H1 (cell line): ENCODE measurements at regions not wholly inside any gene's neighbourhood (a gene's known extent, or its start where the extent isn't known, plus 50 kb on each side); places are given as distances from the start of the nearest gene placed in this dataset.

Experiments used
- CTCF ChIA-PET: fragments of 300-600 bp; sonication (Branson Sonifier 250); formaldehyde crosslinking; loops from one replicate; lab custom pipeline; 2021; ENCODE audit not compliant: partially characterized antibody; lab: Charles Lee
- POLR2A ChIA-PET: fragments of 300-600 bp; sonication (Branson Sonifier 250); formaldehyde crosslinking; loops from one replicate; lab custom pipeline; 2021; ENCODE audit warnings: inconsistent platforms; ENCODE audit not compliant: partially characterized antibody; lab: Charles Lee
- DNase-seq, 2 experiments: peaks; one replicate each; pipeline versions ENCODE4 v3.0.0 to v3.0.0-alpha.2; 2010 to 2022; ENCODE audit warnings: low spot score in 2 of 2, low read depth in 1 of 2, mixed read lengths in 1 of 2
- FAIRE-seq: peaks from 2 replicates; lab custom pipeline; 2011; peaks lifted over from hg19 to GRCh38; lab: Jason Lieb, UNC
- H2AFZ ChIP-seq: 2 replicates; pipeline ENCODE4 v1.8.1; 2012; ENCODE audit warnings: low read length, inconsistent platforms
- H2AK5ac ChIP-seq: 2 replicates; pipeline ENCODE4 v1.6.1; 2013; ENCODE audit warnings: low read depth, low read length
- H2BK120ac ChIP-seq: replicated peaks from 2 replicates; pipeline ENCODE3; 2013; ENCODE audit warnings: low read depth, low read length, inconsistent platforms
- H2BK12ac ChIP-seq: 2 replicates; pipeline ENCODE4 v1.6.1; 2013; ENCODE audit warnings: low read depth, low read length
- H2BK15ac ChIP-seq: 2 replicates; pipeline ENCODE4 v1.6.1; 2013; ENCODE audit warnings: low read length
- H2BK20ac ChIP-seq: 2 replicates; pipeline ENCODE4 v1.6.1; 2013; ENCODE audit warnings: low read length
- H2BK5ac ChIP-seq: 2 replicates; pipeline ENCODE4 v1.6.1; 2013; ENCODE audit warnings: low read depth, low read length
- H3K14ac ChIP-seq: 2 replicates; pipeline ENCODE4 v1.6.1; 2013; ENCODE audit warnings: inconsistent platforms; ENCODE audit not compliant: insufficient read length
- H3K18ac ChIP-seq: 2 replicates; pipeline ENCODE4 v1.6.1; 2013; ENCODE audit warnings: low read length; ENCODE audit errors: extremely low read depth
- H3K23ac ChIP-seq: 2 replicates; pipeline ENCODE4 v1.6.1; 2013; ENCODE audit warnings: inconsistent platforms; ENCODE audit not compliant: insufficient read length
- H3K23me2 ChIP-seq: 2 replicates; pipeline ENCODE4 v1.6.1; 2013; ENCODE audit warnings: low read depth, low read length
- H3K27ac ChIP-seq: 2 replicates; pipeline ENCODE4 v1.6.1; 2011; ENCODE audit warnings: low read depth, low read length, inconsistent platforms
- H3K27me3 ChIP-seq, 4 experiments: replicated peaks in 1 of 4; 1 replicate in 1 of 4; 2 replicates in 3 of 4; pipeline versions ENCODE4 v1.6.1 to v1.8.1; 2011 to 2013; ENCODE audit warnings: low read length in 3 of 4, mild to moderate bottlenecking in 3 of 4, inconsistent platforms in 2 of 4, mixed read lengths in 2 of 4, moderate library complexity in 1 of 4; ENCODE audit not compliant: control insufficient read depth in 3 of 4, insufficient read depth in 3 of 4; ENCODE audit errors: extremely low read depth in 1 of 4
- H3K36me3 ChIP-seq, 4 experiments: 2 replicates each; pipeline versions ENCODE4 v1.6.1 to v1.8.1; 2011 to 2013; ENCODE audit warnings: mild to moderate bottlenecking in 4 of 4, low read length in 3 of 4, moderate library complexity in 2 of 4, control low read depth in 1 of 4, inconsistent platforms in 1 of 4; ENCODE audit not compliant: insufficient read depth in 4 of 4, control insufficient read depth in 2 of 4
- H3K4ac ChIP-seq: replicated peaks from 2 replicates; pipeline ENCODE3; 2013; ENCODE audit warnings: low read length, low read depth, mixed read lengths, inconsistent platforms; ENCODE audit not compliant: insufficient read length
- H3K4me1 ChIP-seq, 4 experiments: replicated peaks in 1 of 4; 1 replicate in 1 of 4; 2 replicates in 3 of 4; pipeline versions ENCODE4 v1.6.1 to v1.8.1; 2011 to 2013; ENCODE audit warnings: low read length in 3 of 4, inconsistent platforms in 2 of 4, mixed read lengths in 1 of 4; ENCODE audit not compliant: insufficient read depth in 4 of 4, control insufficient read depth in 3 of 4
- H3K4me2 ChIP-seq, 2 experiments: 2 replicates each; pipeline versions ENCODE4 v1.6.1 to v1.8.1; 2011 to 2013; ENCODE audit warnings: low read depth in 2 of 2, low read length in 2 of 2, control low read depth in 1 of 2, inconsistent platforms in 1 of 2, mild to moderate bottlenecking in 1 of 2; ENCODE audit not compliant: insufficient read depth in 1 of 2
- H3K4me3 ChIP-seq, 4 experiments: fragments of 200-600, 300-600 bp in 1 of 4; sonication (generic), shearing (Covaris generic), sonication (Bioruptor Twin) in 1 of 4; 2 replicates each; pipeline versions ENCODE4 v1.5.1 to v1.8.1; 2011 to 2016; ENCODE audit warnings: low read length in 4 of 4, low read depth in 3 of 4, control low read depth in 2 of 4, inconsistent platforms in 2 of 4, mild to moderate bottlenecking in 2 of 4, mixed read lengths in 1 of 4, moderate library complexity in 1 of 4; ENCODE audit not compliant: insufficient read depth in 2 of 4; ENCODE audit errors: extremely low read depth in 1 of 4
- H3K56ac ChIP-seq: replicated peaks from 2 replicates; pipeline ENCODE3; 2013; ENCODE audit warnings: low read depth, mild to moderate bottlenecking, mixed read lengths, low read length, inconsistent platforms; ENCODE audit not compliant: insufficient read length
- H3K79me1 ChIP-seq: 2 replicates; pipeline ENCODE4 v1.6.1; 2013; ENCODE audit warnings: low read depth, low read length, control low read depth
- H3K79me2 ChIP-seq, 2 experiments: 2 replicates each; pipeline versions ENCODE4 v1.6.1 to v1.8.1; 2012 to 2013; ENCODE audit warnings: low read length in 2 of 2, mild to moderate bottlenecking in 2 of 2, inconsistent platforms in 1 of 2; ENCODE audit not compliant: insufficient read depth in 2 of 2, control insufficient read depth in 1 of 2
- H3K9ac ChIP-seq, 4 experiments: replicated peaks in 1 of 4; 1 replicate in 1 of 4; 2 replicates in 3 of 4; pipeline versions ENCODE4 v1.6.1 to v1.8.1; 2011 to 2013; ENCODE audit warnings: low read depth in 3 of 4, low read length in 3 of 4, control low read depth in 2 of 4, mild to moderate bottlenecking in 2 of 4, moderate library complexity in 2 of 4, inconsistent platforms in 1 of 4; ENCODE audit errors: extremely low read depth in 1 of 4
- H3K9me3 ChIP-seq, 2 experiments: 2 replicates each; pipeline versions ENCODE4 v1.6.1 to v1.8.1; 2012 to 2013; ENCODE audit warnings: mild to moderate bottlenecking in 2 of 2, moderate library complexity in 2 of 2, control low read depth in 1 of 2, inconsistent platforms in 1 of 2, low read depth in 1 of 2, low read length in 1 of 2, mixed read lengths in 1 of 2; ENCODE audit not compliant: insufficient read depth in 2 of 2
- H4K20me1 ChIP-seq, 2 experiments: replicated peaks in 1 of 2; 2 replicates each; pipeline versions ENCODE3 to v1.8.1; 2011 to 2013; ENCODE audit warnings: inconsistent platforms in 2 of 2, low read length in 2 of 2, mild to moderate bottlenecking in 1 of 2; ENCODE audit not compliant: insufficient read depth in 2 of 2, control insufficient read depth in 1 of 2
- H4K5ac ChIP-seq: 2 replicates; pipeline ENCODE4 v1.6.1; 2013; ENCODE audit warnings: low read length, low read depth, mixed read lengths, inconsistent platforms; ENCODE audit not compliant: insufficient read length
- H4K8ac ChIP-seq: 2 replicates; pipeline ENCODE4 v1.8.0; 2013; ENCODE audit warnings: mild to moderate bottlenecking, moderate library complexity, low read length, inconsistent platforms; ENCODE audit not compliant: insufficient read depth; ENCODE audit errors: extremely low read depth
- H4K91ac ChIP-seq: replicated peaks from 2 replicates; pipeline ENCODE3; 2013; ENCODE audit warnings: low read length, mixed read lengths, inconsistent platforms; ENCODE audit not compliant: insufficient read length
- CEBPB ChIP-seq: IDR thresholded peaks from 2 replicates; pipeline ENCODE4 v1.6.1; 2012; ENCODE audit warnings: low read depth, low read length
- KDM5A ChIP-seq: fragments of 200-600 bp; IDR thresholded peaks from 2 replicates; pipeline ENCODE4 v1.7.1; 2012; ENCODE audit warnings: mild to moderate bottlenecking, low read length, inconsistent platforms, mixed read lengths
- MAX ChIP-seq: IDR thresholded peaks from 2 replicates; pipeline ENCODE4 v1.6.1; 2012; ENCODE audit warnings: inconsistent platforms
- NRF1 ChIP-seq: IDR thresholded peaks from 2 replicates; pipeline ENCODE4 v1.6.1; 2011; ENCODE audit warnings: mild to moderate bottlenecking, low read depth, low read length, improper control_type of control experiment
- POLR2A ChIP-seq, 2 experiments: IDR thresholded peaks; 1 replicate in 1 of 2; 2 replicates in 1 of 2; pipeline ENCODE4 v1.6.1; 2011; ENCODE audit warnings: low read depth in 2 of 2, low read length in 2 of 2, mild to moderate bottlenecking in 2 of 2; ENCODE audit errors: control extremely low read depth in 1 of 2
- TAF7 ChIP-seq: optimal IDR thresholded peaks from 2 replicates; pipeline ENCODE3; 2011; ENCODE audit warnings: low read depth, mild to moderate bottlenecking, inconsistent platforms, low read length, moderate library complexity, borderline replicate concordance
- WGBS, 2 experiments: shearing (Covaris generic) in 1 of 2; methylation state at CpG; one replicate each; pipeline versions ENCODE4 v1.1.6 to v1.1.7; 2013 to 2015; ENCODE audit warnings: low lambda C conversion rate in 2 of 2, mixed read lengths in 2 of 2, inconsistent platforms in 1 of 2, low coverage in 1 of 2, missing lambda C conversion rate in 1 of 2; ENCODE audit not compliant: insufficient replicate concordance in 2 of 2, insufficient coverage in 1 of 2, insufficient read length in 1 of 2; ENCODE audit errors: extremely low coverage in 1 of 2, missing lambda C conversion rate in 1 of 2; 5-methylcytosine and 5-hydroxymethylcytosine counted together

GRCh38 chr2:144147356-144147755, 372.6 kb downstream of the ZEB2 start:
- no peak overlapping the region for H3K18ac ChIP-seq
- no peaks in the 10 kb centered on the region for H3K79me2 ChIP-seq
- H2BK12ac ChIP-seq, result no peak overlapping the region
- H4K8ac ChIP-seq, result no peak overlapping the region
- no peak overlapping the region for H3K14ac ChIP-seq
- H2BK120ac ChIP-seq, result no peak overlapping the region
- H3K4me2 ChIP-seq, result no peak overlapping the region
- no peaks in the 10 kb centered on the region for H4K20me1 ChIP-seq
- H3K9me3 ChIP-seq, result no peaks in the 10 kb centered on the region
- H4K91ac ChIP-seq, result no peak overlapping the region
- ChIA-PET POLR2A (no interaction called here), CTCF (no interaction called here)
- H3K56ac ChIP-seq, result no peak overlapping the region
- DNase-seq, result no peak
- no peaks in the 10 kb centered on the region for H3K36me3 ChIP-seq
- H3K23me2 ChIP-seq, result no peaks in the 10 kb centered on the region
- H2BK5ac ChIP-seq, result no peak overlapping the region
- 93% methylated on average over 2 of the region's 2 CpGs; no CpG with 5 or more reads in 1 of the 2 experiments for WGBS, 2 experiments
- no peak overlapping the region for H3K4ac ChIP-seq
- no peak overlapping the region for H3K27ac ChIP-seq
- H3K23ac ChIP-seq, result no peak overlapping the region
- TF ChIP-seq POLR2A (IDR thresholded peaks at IDR 0.05; ENCODE audit: control extremely low read depth in 1 of 2, low read depth in 2 of 2, low read length in 2 of 2) (no peak), NRF1 (no peak), CEBPB (peak; percentile 92), TAF7 (no peak), KDM5A (no peak), MAX (no peak)
- H3K79me1 ChIP-seq, result no peaks in the 10 kb centered on the region
- FAIRE-seq, result no peak
- H2AFZ ChIP-seq, result no peak overlapping the region
- H2BK15ac ChIP-seq, result no peak overlapping the region
- no peak overlapping the region for H4K5ac ChIP-seq
- H2AK5ac ChIP-seq, result no peak overlapping the region
- H3K9ac ChIP-seq, result no peak overlapping the region
- no peaks in the 10 kb centered on the region for H3K27me3 ChIP-seq
- no peak overlapping the region for H2BK20ac ChIP-seq
- H3K4me3 ChIP-seq, result no peak overlapping the region
- H3K4me1 ChIP-seq, result no peaks in the 10 kb centered on the region
